G401 (cell line): ENCODE measurements at regions not wholly inside any gene's neighbourhood (a gene's known extent, or its start where the extent isn't known, plus 50 kb on each side); places are given as distances from the start of the nearest gene placed in this dataset.

ENCODE experiments used
- DNase-seq: peaks from one replicate; pipeline ENCODE4 v3.0.0-alpha.2; 2015; ENCODE audit warnings: low spot score
- in situ Hi-C: cut with HindIII; loops from 2 replicates; pipeline ENCODE4 v1.10.0; 2016; ENCODE audit warnings: low sequenced_read_pairs, mixed read lengths

DNA sequence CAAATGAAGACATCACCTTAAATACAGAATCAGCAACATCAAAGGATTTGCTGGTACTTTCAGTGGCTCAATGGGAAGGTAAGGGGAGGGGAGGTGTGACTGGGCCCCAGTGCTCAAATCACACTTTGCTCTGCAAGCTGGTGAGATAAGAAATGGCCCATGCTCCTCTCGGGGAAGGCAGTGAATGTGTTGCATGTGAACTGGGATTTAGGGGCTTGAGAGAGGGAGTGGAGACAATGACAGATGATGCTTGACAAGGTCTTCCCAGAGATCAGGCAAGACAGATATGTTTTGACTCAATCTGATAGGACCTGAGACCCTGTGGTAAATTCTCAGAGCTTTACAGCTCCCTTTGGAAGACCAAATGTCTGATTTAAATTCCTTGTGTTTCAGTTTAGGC is 233.0 kb upstream of the PROK2 start:
- DNase-seq: no peak
- in situ Hi-C loops: no loop called here

- in situ Hi-C loops: no loop called here
- DNase-seq: no peak
Measured at GRCh38 chr3:72017311-72017710, 232.4 kb upstream of the PROK2 start.

GRCh38 chr3:72015463-72015862 is 230.5 kb upstream of the PROK2 start:
- in situ Hi-C loops: no loop called here
- no peak for DNase-seq

DNA sequence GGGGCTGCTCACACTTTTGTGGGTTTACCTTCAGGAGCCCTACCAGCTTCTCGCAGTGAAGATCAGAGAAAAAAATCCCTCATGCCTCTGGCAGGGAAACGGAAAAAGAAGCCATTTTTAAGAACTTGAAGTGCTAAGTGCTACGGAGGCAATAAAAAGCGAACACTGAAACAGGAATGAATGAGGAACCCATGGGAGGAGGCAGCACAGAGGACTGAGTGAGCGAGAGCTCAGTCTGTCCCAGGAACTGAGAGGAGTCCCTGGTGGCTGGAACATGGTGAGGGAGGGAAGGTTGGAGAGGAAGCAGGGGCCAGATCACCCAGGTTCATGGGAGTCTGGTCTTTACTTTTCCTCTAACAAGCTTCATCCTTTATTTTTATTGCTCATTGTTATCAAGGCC is 228.1 kb upstream of the PROK2 start:
- in situ Hi-C loops: no loop called here
- DNase-seq: no peak

- in situ Hi-C loops: no loop called here
- DNase-seq: no peak
Measured at GRCh38 chr3:72012363-72012762, 227.4 kb upstream of the PROK2 start.

- no peak for DNase-seq
- in situ Hi-C loops: no loop called here
Measured at GRCh38 chr3:72011485-72011884, 226.5 kb upstream of the PROK2 start.

GRCh38 chr3:72009851-72010443 is 225.0 kb upstream of the PROK2 start:
- DNase-seq: no peak
- in situ Hi-C loops: no loop called here

DNA sequence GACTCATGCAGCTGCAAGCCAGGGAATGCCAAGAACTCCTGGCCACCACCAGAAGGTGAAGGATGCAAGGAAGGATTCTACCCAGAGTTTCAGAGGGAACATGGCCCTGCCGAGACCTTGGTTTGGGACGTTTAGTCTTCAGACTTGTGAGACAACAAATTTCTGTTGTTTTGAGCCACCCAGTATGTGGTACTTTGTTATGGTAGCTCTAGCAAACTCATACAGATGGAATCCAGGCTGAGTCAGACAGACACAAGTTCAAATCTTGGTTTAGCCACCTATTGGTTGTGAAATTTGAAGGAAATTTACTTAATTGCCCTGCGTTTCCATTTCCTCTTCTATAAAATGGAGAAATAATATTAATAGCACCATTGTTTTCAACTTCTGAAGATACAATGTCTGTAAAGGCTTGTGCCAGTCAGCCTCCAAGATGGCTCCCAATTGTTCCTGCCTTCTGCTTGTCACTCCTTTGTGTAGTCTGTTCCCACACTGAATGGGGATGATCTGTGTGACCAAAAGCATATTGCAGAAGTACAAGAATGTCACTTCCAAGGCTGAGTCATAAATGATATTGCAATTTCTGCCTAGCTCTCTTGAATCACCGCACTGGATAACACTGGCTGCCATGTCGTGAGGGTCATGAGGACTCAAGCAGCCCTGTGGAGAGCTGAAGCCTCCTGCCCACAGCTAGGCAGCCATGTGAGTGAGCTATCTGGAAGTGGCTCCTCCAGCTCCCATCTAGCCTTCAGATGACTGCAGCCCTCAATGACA is 223.5 kb upstream of the PROK2 start:
- in situ Hi-C loops: no loop called here

DNA sequence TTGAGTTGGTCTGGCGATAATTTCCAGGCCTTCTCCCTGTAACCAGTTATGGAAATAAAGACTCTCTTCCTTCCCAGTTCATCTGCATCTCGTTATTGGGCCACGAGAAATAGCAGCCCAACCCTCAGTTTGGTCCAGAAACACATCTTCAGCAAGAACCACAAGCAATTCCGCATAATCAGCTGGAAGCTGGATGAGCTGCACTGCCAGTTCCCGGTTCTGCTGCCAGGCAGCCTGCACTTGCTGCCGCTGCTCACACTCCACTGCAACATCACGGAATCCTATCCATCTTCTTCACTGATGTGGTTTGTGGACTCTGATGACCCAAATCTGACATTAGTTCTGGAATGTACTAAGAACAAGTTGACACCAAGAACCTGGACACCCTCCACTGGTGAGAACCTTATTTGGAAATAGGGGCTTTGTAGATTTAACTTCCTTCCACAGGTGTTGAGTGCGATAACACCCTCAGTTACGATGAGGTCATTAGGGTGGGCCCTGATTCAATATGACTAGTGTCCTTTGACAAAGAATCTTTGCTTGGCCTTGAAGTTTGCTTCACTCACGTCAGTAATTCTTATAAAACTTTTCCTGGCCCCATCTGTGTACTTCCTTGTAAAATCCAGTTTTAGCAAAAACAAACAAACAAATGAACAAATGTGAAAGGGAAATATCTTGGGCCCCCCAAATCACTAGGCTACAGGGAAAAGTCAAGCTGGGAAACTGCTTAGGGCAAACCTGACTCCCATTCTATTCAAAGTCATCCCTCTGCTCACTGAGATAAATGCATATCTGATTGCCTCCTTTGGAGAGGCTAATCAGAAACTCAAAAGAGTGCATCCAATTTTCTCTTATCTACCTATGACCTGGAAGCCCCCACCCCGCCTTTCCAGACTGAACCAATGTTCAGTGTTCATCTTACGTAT is 221.9 kb upstream of the PROK2 start:
- in situ Hi-C loops: no loop called here
- DNase-seq: no peak

More for the DNA sequence above, 223.5 kb upstream of the PROK2 start:
- DNase-seq: no peak

GRCh38 chr3:72004749-72005292 is 219.9 kb upstream of the PROK2 start:
- in situ Hi-C loops: no loop called here
- DNase-seq: no peak

DNA sequence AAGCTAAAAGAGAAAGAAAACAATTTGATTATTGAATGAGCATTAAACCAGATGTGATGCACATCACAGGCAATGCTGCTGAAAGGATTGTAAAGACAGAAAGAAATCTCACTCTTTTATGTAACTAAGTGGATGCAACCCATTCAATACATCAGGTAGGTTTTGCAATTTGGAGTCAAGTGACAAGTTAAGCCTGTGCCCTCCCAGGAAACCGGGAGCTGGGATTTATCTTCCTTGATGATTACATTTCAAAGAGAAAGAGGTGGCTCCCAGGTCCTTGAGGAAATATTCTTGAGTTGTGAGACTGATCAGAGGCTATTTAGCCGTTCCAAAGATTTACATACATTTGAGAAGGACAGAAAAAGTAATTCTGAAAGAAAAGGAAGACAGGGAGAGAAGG is 219.0 kb upstream of the PROK2 start:
- DNase-seq: no peak
- in situ Hi-C loops: no loop called here

DNA sequence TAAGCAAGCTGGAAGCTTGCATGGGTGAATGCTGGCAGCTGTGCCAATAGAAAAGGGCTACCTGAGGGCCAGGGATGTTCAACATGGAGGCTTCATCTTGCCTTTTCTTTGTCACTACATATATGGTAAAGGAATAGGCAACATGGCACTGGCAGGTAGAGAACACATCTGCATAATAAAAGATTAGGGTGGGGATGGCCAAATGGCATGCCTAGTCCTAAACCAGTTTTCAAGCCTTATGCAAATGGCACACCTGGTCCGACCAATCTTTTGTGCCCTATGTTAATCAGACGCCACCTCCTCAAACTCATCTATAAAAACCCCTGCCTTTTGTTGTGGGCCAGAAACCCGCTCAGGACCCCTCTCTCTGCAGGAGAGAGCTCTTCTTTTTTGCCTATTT is 216.8 kb upstream of the PROK2 start:
- DNase-seq: no peak
- in situ Hi-C loops: no loop called here

GRCh38 chr3:71998995-71999673 is 214.2 kb upstream of the PROK2 start:
- DNase-seq: no peak
- in situ Hi-C loops: no loop called here

- no peak for DNase-seq
- in situ Hi-C loops: no loop called here
Measured at GRCh38 chr3:71997066-71997653, 212.2 kb upstream of the PROK2 start.

DNA sequence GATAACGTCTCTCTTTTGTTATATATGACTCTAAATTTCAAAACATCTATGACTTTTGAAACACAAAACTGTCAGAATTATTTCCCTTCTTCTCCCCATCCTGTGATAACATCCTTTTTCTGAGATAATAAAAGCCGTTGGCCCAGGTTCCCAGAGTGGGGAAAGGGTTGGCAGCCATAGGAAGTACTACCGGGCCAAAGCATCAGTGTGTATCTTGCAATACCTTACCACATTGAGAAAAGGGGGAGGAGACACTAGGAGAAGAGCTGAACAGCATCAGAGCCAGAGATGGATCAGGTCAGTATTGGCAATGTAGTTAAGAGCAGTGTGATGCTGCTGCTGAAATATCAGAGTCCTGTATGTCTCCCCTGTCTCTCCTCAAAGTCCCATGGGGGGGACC is 210.0 kb upstream of the PROK2 start:
- DNase-seq: no peak
- in situ Hi-C loops: no loop called here

DNA sequence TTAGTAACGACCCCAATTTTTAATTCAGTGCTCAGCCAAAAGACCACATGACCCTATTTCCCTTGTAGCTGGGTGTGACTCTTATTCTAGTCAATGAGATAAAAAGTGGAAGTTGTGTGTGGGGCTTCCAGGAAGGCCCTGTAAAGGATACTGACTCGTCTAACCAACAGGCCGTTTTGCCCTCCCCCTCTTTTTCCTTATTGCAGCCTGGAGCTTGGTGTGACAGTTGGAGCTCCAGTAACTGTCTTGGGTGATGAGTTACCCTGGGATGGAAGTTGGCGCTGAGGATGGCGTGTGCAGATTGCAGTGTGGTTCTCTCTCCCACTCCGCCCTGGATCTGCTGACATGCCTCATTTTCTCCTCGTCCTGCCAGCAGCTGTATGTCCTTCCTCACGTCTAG is 209.3 kb upstream of the PROK2 start:
- DNase-seq: no peak
- in situ Hi-C loops: no loop called here

- in situ Hi-C loops: no loop called here
- DNase-seq: no peak
Measured at GRCh38 chr3:71991681-71992080, 206.7 kb upstream of the PROK2 start.

- DNase-seq: no peak
- in situ Hi-C loops: no loop called here
Measured at GRCh38 chr3:71991046-71991445, 206.1 kb upstream of the PROK2 start.

DNA sequence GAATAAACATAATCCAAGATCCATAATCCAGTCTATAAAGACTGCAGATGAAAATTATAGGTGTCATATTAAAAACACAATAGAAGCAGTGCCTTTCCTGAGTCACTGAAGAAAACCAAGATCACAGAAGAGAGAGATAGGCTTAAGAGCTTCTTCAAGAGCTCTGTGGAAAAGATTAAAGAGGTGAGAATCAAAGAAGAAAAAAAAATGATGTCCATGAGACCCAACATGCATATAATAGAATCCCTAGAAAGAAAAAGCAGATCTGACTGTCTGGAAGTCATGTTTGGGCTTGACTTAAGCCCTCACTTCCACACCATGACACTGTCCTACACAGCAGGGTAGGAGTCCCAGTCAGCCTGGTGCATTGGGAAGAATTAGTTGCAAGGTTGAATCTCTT is 205.6 kb upstream of the PROK2 start:
- DNase-seq: no peak
- in situ Hi-C loops: no loop called here
